Activated CD8-positive, alpha-beta memory T cell treated with anti-CD3 and anti-CD28 coated beads, Interleukin-2, amount 50 U/mL, for 24 hours (primary cell): ENCODE measurements at regions not wholly inside any gene's neighbourhood (a gene's known extent, or its start where the extent isn't known, plus 50 kb on each side); places are given as distances from the start of the nearest gene placed in this dataset.
"Not testable (repeated sequence)": the region's sequence is repeated elsewhere in the genome, so short reads cannot be mapped to it uniquely, and the experiment has no call there.

Experiments
- DNase-seq: peaks from one replicate; pipeline ENCODE4 v3.0.0-alpha.2; 2020; ENCODE audit errors: extremely low read depth

DNA sequence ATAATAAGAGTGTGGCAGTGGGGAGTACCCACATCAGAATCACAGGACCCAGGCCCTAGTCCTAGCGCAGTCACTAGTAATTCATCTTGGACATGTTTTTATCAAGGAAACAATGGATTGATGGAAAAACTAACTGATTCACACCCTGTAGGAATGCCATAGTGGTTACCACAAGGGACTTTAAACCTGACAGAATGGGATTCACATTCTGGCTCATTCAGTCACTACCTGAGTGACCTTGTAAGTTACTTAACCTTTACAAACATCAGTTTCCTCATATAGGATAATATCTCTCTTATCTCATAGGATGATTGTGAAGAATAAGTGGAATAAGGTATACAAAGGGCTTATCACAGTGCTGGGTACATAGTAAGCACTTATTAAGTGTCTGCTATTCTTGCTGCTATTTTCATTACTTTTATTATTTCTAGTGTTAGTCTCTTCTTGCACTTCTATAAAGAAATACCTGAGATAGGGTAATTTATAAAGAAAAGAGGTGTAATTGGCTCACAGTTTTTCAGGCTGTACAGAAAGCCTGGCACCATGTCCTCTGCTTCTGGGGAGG lies 247.5 kb upstream of the KLF3 start:
- no peak for DNase-seq

- DNase-seq = not testable (repeated sequence)
These were observed 243.7 kb upstream of the KLF3 start for GRCh38 chr4:38420254-38420653.

DNA sequence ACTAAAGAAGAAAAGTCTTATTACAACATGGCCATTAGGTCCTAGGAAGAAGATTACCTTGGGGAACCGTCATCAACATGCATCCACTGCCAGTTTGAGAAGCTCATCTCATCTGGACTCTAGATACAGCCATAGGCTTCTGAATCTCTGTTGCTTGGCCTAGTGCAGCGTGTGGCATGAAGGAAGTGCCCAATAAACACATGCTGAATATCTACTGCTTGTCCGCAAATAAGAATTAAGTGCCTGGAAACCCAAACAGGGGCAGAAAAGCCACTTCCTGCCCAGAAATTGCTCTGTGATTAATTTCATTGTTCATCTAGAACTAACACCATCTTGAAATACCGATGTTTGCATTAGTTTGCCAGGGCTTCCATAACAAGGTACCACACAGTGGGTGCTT lies 241.1 kb upstream of the KLF3 start:
- DNase-seq = no peak

DNA sequence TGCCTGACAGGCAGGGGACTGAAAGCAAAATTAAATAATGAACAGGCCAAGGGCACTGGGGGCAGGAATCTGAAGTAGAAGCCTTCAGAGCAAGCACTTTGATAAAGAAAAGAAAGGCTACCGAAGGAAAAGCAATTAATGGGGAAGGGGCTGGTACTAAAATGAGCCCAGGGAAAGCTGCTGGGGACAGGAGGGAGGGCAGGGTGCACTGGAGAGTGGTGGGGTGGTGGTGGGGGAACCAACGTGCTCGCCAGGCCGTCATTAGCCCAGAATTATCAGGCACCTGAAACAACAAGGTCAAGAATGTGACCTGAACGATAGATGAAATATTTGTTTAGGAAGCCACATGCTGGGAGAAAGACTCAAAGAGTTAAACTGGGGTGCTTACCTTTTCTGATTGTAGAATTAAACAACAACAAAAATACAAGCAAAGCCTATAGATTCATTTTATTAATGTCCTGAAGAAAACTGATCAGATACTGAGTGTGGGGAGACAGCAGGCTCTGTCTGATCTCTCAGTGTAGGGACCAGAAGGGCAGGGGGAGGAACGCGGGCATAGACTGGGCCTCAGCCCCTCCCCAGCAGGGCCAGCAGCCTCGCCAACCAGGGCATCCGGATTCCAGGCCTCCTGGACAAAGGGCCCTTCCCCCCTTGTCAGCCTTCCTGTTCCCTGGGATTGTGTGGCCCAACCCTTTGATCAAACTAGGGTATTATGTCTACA lies 239.7 kb upstream of the KLF3 start:
- no peak for DNase-seq

DNA sequence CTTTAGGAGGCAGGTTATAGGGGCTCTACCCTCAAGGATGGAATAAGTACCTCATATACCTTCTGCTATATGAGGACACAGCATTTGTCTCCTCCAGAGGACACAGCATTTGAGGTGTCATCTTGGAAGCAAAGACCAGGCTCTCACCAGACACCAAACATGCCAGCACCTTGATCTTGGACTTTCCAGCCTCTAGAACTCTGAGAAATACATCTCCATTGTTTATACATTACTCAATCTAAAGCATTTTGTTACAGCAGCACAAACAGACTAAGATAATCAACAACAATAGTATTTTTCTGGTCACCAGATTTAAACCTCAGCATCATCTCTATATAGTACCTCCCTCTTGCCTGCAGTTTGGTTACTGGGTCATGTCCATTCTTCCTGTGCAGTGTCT lies 237.5 kb upstream of the KLF3 start:
- no peak for DNase-seq

DNA sequence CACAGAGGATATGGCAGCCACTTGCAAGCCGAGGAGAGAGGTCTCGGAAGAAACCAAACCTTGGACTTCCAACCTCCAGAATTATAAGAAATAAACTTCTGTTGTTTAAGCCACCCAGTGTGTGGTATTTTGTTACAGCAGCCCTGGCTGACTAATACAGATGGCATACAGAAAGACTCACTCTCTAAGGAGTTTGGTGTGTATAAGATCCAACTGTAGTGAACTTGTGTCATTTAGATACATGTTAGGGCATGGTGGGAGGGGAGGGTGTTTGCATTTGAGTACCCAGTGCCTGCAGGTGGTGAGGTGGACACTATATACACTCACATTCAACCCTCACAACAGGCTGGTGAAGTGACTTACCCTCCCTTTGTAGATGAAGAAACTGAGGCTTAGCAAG lies 233.2 kb upstream of the KLF3 start:
- DNase-seq = no peak

GRCh38 chr4:38442073-38442788 lies 221.8 kb upstream of the KLF3 start:
- DNase-seq = no peak

- DNase-seq = no peak
These were observed 214.4 kb upstream of the KLF3 start for GRCh38 chr4:38449506-38450174.

DNA sequence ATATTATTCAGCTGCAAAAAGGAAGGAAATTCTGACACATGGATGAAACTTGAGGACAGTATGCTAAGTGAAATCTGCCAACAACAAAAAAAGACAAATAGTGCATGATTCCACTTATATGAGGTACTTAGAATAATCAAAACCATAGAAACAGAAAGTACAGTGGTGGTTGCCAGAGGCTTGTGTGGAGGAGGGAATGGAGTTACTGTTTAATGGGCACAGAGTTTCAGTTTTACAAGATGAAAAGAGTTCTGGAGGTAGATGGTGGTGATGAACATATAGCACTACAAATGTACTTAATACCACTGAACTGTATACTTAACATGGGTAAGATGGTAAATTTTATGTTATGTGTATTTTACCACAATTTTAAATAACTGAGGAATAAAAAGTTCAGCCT lies 212.0 kb upstream of the KLF3 start:
- DNase-seq = no peak

DNA sequence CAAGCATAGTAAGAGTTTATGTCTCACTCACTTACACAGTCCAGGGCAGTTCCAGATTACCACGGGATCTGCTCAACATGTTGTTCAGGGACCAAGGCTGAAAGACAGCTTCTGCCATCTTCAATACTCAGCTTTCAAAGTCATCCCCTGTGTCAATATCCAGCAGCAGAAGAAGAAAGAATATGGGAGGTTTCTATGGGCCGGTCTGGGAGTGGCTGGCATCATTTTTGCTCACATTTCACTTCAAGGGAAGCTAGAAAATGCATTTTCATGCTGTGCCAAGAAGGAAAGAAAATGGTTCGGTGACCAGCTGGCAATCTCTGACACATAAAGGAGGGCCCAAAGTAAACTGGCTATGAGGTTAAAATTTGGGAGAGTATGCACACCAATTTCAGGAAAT lies 211.5 kb upstream of the KLF3 start:
- DNase-seq = no peak

GRCh38 chr4:38453253-38453881 lies 210.6 kb upstream of the KLF3 start:
- no peak for DNase-seq

DNA sequence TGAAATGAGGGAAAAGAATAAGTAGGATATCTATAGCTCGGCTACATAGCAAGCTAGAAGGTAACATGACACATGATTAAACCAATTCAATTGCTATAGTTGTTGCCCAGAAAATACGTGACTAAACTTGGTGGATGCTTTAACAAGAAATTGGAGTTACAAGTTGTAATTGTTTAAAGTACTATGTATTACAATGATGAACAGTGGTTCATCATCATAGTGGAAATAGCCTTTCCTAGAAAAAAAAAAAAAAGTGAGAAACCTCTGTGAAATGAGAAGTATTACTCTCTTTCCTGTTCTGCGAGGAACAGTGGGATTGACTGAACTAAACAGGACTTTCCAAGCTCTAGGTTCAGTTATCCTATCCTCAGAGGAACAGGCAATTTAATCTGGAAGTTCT lies 209.7 kb upstream of the KLF3 start:
- no peak for DNase-seq

DNA sequence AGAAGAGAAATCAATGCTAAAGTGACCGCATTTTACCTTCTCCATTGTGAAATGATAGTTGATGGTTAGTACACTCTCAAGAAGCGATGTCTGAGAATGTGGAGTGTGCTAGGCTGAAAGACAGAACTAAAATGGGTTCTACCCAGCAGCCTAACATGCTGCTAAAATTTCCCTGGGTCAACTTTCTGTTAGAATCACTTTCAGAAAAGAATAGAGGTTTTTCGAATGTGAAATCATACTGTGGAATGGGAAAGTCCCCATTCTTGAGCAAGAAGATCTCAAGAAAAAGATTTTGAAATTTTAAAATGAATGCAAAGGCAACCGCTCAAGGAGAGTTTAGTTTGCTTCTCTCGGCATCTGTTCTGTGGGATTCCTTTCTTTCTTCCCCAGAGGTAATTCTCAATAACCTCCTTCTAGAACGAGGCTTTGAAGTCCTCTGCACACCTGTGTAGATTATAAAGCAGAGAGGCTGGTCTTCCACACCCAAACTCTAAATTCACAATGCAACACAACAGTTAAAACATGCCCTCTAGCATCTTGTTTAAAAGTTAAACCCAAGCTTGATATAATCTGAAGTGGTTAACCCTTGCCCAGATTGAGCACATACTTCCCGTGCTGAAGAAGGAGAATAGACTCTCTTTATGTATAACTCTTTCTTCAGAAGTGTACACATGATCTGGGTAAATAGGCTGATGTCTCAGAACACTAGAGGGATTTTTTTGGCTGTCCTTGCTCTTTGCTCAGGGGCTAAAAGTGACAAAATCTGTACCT lies 208.7 kb upstream of the KLF3 start:
- no peak for DNase-seq

DNA sequence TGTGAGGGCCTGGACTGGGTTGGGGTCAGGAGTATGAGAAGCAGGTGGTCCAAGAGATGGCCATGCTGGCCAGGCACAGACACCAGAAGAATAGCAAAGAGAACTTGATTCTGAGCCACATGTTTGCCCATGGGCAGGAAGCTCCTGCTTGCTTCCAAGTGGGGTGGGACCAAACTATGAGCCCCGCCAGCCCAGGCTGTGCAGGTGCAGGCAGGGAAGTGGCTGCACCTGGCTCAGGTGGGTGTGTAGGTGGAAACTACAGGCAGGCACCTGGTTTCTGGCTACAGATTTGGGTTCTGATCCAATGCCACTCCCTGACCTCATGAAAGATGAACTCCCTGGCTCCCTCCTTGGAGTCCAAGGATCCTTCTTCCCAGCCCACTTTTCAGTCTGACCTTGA lies 207.9 kb upstream of the KLF3 start:
- DNase-seq = no peak

DNA sequence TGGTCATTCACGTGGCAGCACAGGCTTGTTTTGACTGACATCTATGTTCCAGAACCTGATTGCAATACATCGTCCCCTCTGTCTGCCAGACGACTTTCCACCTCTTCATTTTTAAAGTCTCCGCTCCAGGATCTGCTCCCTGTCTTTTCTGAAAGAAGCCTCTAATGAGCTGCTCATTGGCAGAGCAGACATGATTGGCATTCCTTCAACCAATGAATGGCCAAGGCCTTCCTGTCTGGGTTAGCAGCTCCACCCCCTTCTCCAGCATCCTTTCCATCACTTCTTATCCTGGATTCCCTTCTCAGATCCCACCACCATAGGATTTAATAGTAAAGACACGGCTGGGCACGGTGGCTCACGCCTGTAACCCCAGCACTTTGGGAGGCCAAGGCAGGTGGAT lies 202.7 kb upstream of the KLF3 start:
- no peak for DNase-seq

GRCh38 chr4:38462367-38463055 lies 201.5 kb upstream of the KLF3 start:
- no peak for DNase-seq

- DNase-seq = no peak
These were observed 200.6 kb upstream of the KLF3 start for GRCh38 chr4:38463268-38463958.

GRCh38 chr4:38464328-38464727 lies 199.7 kb upstream of the KLF3 start:
- no peak for DNase-seq

GRCh38 chr4:38466401-38466800 lies 197.6 kb upstream of the KLF3 start:
- DNase-seq = no peak

GRCh38 chr4:38467296-38467695 lies 196.7 kb upstream of the KLF3 start:
- DNase-seq = no peak
